Testis (tissue), 2 donors: ENCODE measurements at regions not wholly inside any gene's neighbourhood (a gene's known extent, or its start where the extent isn't known, plus 50 kb on each side); places are given as distances from the start of the nearest gene placed in this dataset.
"Not testable (repeated sequence)": the region's sequence is repeated elsewhere in the genome, so short reads cannot be mapped to it uniquely, and the experiment has no call there.

Source experiments
- POLR2A ChIP-seq: fragments of 450-650 bp; IDR thresholded peaks from one replicate; pipeline ENCODE4 v1.6.1; 2017; ENCODE audit warnings: antibody characterized with exemption, mild to moderate bottlenecking, moderate library complexity
- TF ChIP-seq, protein P1 (sequence below), 3 experiments: fragments of 450-650 bp in 2 of 3; fragments of 200-600 bp in 1 of 3; sonication (generic) in 1 of 3; IDR thresholded peaks; one replicate each; pipeline ENCODE4 v1.5.1; 2016 to 2019; ENCODE audit warnings: antibody characterized with exemption in 3 of 3, mild to moderate bottlenecking in 2 of 3, moderate library complexity in 1 of 3

DNA sequence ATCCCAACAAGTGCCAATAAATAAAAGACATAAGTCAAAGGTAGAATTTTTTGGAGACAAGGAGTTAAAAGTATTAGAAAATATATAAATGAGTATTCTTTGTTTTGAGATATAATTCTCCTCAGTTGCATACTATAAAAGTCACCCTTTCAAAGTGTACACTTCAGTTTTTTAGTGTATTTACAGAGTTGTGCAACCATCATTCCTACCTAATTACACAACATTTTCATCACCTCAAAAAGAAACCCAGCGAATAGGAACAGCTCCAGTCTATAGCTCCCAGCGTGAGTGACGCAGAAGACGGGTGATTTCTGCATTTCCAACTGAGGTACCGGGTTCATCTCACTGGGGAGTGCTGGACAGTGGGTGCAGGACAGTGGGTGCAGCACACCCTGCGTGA lies 1175.7 kb downstream of the PCDH19 start:
- TF ChIP-seq, protein P1, sequence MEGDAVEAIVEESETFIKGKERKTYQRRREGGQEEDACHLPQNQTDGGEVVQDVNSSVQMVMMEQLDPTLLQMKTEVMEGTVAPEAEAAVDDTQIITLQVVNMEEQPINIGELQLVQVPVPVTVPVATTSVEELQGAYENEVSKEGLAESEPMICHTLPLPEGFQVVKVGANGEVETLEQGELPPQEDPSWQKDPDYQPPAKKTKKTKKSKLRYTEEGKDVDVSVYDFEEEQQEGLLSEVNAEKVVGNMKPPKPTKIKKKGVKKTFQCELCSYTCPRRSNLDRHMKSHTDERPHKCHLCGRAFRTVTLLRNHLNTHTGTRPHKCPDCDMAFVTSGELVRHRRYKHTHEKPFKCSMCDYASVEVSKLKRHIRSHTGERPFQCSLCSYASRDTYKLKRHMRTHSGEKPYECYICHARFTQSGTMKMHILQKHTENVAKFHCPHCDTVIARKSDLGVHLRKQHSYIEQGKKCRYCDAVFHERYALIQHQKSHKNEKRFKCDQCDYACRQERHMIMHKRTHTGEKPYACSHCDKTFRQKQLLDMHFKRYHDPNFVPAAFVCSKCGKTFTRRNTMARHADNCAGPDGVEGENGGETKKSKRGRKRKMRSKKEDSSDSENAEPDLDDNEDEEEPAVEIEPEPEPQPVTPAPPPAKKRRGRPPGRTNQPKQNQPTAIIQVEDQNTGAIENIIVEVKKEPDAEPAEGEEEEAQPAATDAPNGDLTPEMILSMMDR (IDR thresholded peaks at IDR 0.05) = not testable (repeated sequence)
- TF ChIP-seq POLR2A = not testable (repeated sequence)
